ENCODE measurements at regions not wholly inside any gene's neighbourhood (a gene's known extent, or its start where the extent isn't known, plus 50 kb on each side); places are given as distances from the start of the nearest gene placed in this dataset.

DNA sequence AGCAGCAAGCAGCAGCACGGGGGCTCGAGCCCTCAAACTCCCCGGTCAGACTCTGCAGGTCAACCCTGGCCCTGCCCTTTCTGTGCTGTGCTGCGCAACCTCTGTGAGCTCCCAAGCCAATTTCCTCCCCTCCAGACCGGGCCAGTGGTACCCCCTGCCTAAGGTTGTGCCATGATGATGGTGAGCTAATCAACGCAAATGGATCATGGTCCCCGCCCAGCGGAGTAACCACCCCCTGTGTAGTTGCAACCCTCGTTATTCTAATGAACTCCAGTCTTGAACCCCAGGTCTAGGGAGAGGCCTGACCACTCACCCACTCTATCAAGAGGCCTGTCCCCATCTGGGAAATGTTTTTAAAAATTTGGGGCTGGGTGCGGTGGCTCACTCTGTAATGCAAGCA lies 201.8 kb upstream of the FOXF1 start:
- no peak for DNase-seq (ENCODE audit: low read depth, low spot score)
- POLR2A ChIA-PET = no interaction called here

More for the DNA sequence above, 201.8 kb upstream of the FOXF1 start:
- no peak overlapping the region for H3K4me2 ChIP-seq (ENCODE audit: insufficient read depth, low read length)
- no peak for FAIRE-seq
- no peaks in the 10 kb centered on the region for H4K20me1 ChIP-seq (replicated peaks; ENCODE audit: control insufficient read depth, extremely low read depth, insufficient read depth, low read length)
- H3K36me3 ChIP-seq (ENCODE audit: control insufficient read depth in 2 of 2, extremely low read depth in 1 of 2, insufficient read depth in 2 of 2, low read length in 2 of 2) = no peaks in the 10 kb centered on the region
- H3K9me1 ChIP-seq (replicated peaks; ENCODE audit: control insufficient read depth, extremely low read depth, insufficient read depth, low read length) = no peaks in the 10 kb centered on the region
- H2AFZ ChIP-seq (ENCODE audit: low read depth, low read length) = no peak overlapping the region
- no peaks in the 10 kb centered on the region for H3K4me1 ChIP-seq (ENCODE audit: control insufficient read depth, extremely low read depth, insufficient read depth, low read length)
- H3K27me3 ChIP-seq (ENCODE audit: control insufficient read depth in 2 of 2, insufficient read depth in 2 of 2, low read length in 2 of 2) = peaks cover 5 to 10% of the 10 kb centered on the region in 2 experiments
- no peak overlapping the region for H3K9ac ChIP-seq (replicated peaks; ENCODE audit: extremely low read depth, insufficient read depth, low read length)
- no TSS peak for BruUV-seq (replicated peaks)
- CTCF ChIA-PET = interaction anchor here (1.6 kb wide), 1 partner anchor 9 kb away, joined by 6 read pairs; no protein-coding TSS in a partner anchor
- no peak overlapping the region for H3K4me3 ChIP-seq (replicated peaks in 1 of 3; ENCODE audit: insufficient read depth in 1 of 3, low read depth in 1 of 3, low read length in 3 of 3)
- H3K27ac ChIP-seq (ENCODE audit: insufficient read depth, low read depth, low read length) = no peak overlapping the region
- intact Hi-C loops (cut with micrococcal nuclease) (no loop called here), dilution Hi-C loops (cut with MboI; ENCODE audit: extremely low pct_ligation_motif_present, low sequenced_read_pairs) (no loop called here)
- H3K9me3 ChIP-seq (replicated peaks; ENCODE audit: control insufficient read depth, insufficient read depth, low read length) = no peaks in the 10 kb centered on the region
- H3K79me2 ChIP-seq (ENCODE audit: control insufficient read depth, insufficient read depth, low read length) = no peaks in the 10 kb centered on the region
- no peak for TF ChIP-seq MYC (IDR thresholded peaks at IDR 0.05; ENCODE audit: low read depth, low read length)
- no peak for TF ChIP-seq JUN (IDR thresholded peaks at IDR 0.05; ENCODE audit: borderline replicate concordance, insufficient read depth, insufficient read length, low read depth)
- TF ChIP-seq GATA2 (IDR thresholded peaks at IDR 0.05; ENCODE audit: insufficient read depth, insufficient read length, low read depth, low read length) = no peak
- TF ChIP-seq, protein P1, sequence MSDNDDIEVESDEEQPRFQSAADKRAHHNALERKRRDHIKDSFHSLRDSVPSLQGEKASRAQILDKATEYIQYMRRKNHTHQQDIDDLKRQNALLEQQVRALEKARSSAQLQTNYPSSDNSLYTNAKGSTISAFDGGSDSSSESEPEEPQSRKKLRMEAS (IDR thresholded peaks at IDR 0.05; ENCODE audit: insufficient read depth, insufficient read length) = no peak
- no peak for TF ChIP-seq EZH2 (IDR thresholded peaks at IDR 0.05; ENCODE audit: borderline replicate concordance, low read depth, low read length, severe bottlenecking)
- TF ChIP-seq POLR2A (IDR thresholded peaks at IDR 0.05; ENCODE audit: low read depth, low read length) = no peak
- no peak for TF ChIP-seq CTCF (IDR thresholded peaks at IDR 0.05; ENCODE audit: extremely low read depth in 1 of 2, insufficient read depth in 1 of 2, low read depth in 1 of 2, low read length in 2 of 2)
- no peak for TF ChIP-seq FOS (IDR thresholded peaks at IDR 0.05; ENCODE audit: borderline replicate concordance, insufficient read depth, low read length)
- no peak for TF ChIP-seq POLR2AphosphoS5 (IDR thresholded peaks at IDR 0.05; ENCODE audit: insufficient read depth, low read depth, low read length)

Measured in endothelial cell of umbilical vein (primary cell).